Retinal pigment epithelial cell (primary cell): ENCODE measurements at regions not wholly inside any gene's neighbourhood (a gene's known extent, or its start where the extent isn't known, plus 50 kb on each side); places are given as distances from the start of the nearest gene placed in this dataset.

ENCODE experiments used
- DNase-seq: peaks from one replicate; pipeline ENCODE4 v3.0.0-alpha.2; 2010; ENCODE audit warnings: low read depth
- H3K4me3 ChIP-seq: 2 replicates; pipeline ENCODE4 v1.5.1; 2011; ENCODE audit warnings: mild to moderate bottlenecking, low read length, control low read depth, moderate library complexity
- CTCF ChIP-seq: conservative IDR thresholded peaks from 2 replicates; pipeline ENCODE4 v1.5.1; 2011; ENCODE audit warnings: low read depth, low read length, control low read depth, inconsistent platforms

DNA sequence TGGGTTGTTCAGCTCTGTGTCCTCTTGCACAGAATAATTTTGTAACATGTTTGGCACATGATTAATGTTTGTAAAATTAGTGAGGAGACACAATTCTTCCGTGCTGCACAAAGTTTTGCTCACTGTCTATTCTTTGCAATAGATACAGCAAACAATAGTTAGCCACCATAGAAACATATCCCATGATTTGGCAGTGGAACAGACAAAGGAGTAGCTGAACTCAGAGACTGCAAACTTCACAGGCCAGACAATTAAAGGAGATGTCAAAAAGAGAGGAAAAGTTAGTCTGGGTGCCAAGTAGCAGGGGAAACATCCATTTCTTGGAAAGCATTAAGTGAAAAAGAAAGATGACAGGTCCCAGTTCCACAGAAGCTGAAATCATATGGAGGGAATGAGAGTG is 267.4 kb upstream of the NRXN1 start:
- no peak overlapping the region for H3K4me3 ChIP-seq
- no peak for DNase-seq
- no peak for TF ChIP-seq CTCF

DNA sequence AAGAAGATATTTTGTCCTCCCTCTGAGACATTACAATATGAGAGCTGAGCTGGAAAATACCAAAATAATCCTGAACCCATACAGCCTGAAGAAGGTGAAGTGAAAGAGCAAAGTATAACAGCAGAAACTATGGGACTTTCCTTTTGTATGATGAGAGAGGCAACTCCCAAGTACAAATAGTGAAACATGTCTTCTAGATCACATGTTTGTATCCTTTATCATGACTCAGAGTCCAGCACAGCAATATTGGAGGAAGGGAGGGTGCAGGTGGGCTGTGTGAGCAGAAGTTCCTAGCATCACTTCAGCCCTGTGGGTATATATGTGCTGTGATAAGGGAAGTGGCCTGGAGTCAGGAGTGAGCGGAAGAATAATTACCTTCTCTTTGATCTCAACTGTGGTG is 265.6 kb upstream of the NRXN1 start:
- no peak for TF ChIP-seq CTCF
- DNase-seq = no peak
- H3K4me3 ChIP-seq = no peak overlapping the region

DNA sequence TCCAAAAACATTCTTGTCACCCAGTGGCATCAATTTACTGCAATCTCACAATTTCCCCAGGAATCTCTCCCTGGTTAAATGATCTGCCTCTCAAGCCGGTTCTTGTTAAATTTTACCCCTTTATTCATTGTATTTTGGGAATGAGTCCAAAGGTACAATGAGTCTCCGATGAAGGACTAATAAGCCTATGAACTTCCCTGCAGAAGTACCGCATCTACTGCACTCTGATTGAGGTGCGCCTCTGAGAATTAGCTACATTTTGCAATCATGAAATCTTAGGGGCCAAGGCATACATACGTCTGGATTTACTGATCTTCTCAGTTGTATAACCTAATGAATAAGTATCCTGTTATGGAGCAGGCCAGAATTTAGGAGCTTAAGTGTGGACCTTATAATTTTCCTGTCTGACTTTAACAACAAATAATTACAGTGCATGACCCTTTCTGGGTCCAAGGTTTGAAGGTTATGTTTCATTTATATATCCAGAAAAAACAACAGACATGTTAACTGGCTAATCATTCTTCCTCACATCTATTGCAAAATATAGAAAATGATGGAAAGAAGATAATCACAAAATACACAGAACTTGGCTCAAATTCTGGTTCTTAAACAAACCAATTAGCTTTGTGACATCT is 261.8 kb upstream of the NRXN1 start:
- no peak for TF ChIP-seq CTCF
- DNase-seq = no peak
- no peak overlapping the region for H3K4me3 ChIP-seq

- no peak for DNase-seq
- TF ChIP-seq CTCF = no peak
- H3K4me3 ChIP-seq = no peak overlapping the region
Measured at GRCh38 chr2:51291762-51292551, 260.0 kb upstream of the NRXN1 start.

DNA sequence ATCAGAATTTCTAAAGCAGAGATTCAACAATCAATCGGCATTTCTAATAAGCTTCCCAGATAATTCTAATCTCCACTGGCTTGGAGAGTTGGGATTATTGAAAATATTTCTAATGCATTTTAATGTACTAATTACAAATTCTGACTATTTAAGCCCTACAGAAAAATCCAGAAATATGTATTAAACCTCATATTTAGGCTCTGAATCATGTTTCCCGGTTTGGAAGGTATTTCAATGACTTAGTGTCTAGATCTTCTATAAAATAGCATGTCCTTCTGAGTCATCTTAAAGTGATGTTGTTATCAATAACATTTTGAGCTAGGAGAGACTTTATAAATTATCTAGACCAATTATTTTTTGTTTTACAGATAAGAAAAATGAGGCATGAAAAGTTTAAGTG is 258.8 kb upstream of the NRXN1 start:
- no peak for TF ChIP-seq CTCF
- no peak overlapping the region for H3K4me3 ChIP-seq

DNA sequence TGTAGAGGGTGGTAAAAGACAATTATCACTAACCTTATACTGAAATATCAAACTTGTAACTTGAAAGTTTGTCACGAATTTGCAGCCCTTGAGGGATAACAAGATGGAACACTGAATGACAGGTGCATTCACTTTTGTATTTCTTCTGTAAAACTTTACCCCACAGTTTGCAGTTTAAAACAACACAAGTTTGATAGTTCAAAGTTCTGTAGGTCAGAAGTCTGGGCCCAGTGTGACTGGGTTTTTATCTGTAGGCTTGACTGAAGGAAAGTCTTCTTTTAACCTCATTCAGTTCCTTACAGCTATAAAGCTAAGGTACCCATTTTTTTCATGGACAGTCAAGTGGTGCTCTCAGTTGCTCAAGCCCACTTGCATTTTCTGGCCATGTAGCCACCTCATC is 257.1 kb upstream of the NRXN1 start:
- no peak for TF ChIP-seq CTCF
- no peak overlapping the region for H3K4me3 ChIP-seq
- DNase-seq = no peak

More for the DNA sequence above, 258.8 kb upstream of the NRXN1 start:
- DNase-seq = no peak

DNA sequence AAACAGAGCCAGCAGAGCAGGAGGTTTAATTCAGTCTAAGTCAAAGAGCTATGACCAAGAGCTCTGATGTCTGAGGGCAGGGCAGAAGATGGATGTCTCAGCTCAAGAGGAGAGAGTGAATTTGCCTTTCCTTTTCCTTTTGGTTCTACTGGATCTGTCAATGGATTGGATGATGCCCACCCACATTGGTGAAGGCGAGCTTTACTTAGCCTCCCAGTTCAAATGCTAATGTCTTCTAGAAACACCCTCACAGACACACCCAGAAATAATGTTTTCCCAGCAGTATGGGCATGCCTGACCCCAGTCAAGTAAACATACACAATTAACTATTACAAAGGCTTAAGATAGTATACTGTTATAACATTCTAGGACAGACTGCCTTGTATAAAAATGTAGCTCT is 236.3 kb upstream of the NRXN1 start:
- H3K4me3 ChIP-seq = no peak overlapping the region
- DNase-seq = no peak
- no peak for TF ChIP-seq CTCF
